H9 (cell line): ENCODE measurements at regions not wholly inside any gene's neighbourhood (a gene's known extent, or its start where the extent isn't known, plus 50 kb on each side); places are given as distances from the start of the nearest gene placed in this dataset.

Experiments
- DNase-seq: peaks from one replicate; pipeline ENCODE4 v3.0.0-alpha.2; 2017
- H2AFZ ChIP-seq: one replicate; pipeline ENCODE4 v1.6.1; 2013; ENCODE audit warnings: mild to moderate bottlenecking, low read length, control low read depth, moderate library complexity
- H2AK5ac ChIP-seq: 2 replicates; pipeline ENCODE4 v1.6.1; 2013; ENCODE audit warnings: low read length, control low read depth, mixed read lengths; ENCODE audit not compliant: insufficient read length
- H2BK120ac ChIP-seq: one replicate; pipeline ENCODE4 v1.6.1; 2013; ENCODE audit warnings: low read depth, mild to moderate bottlenecking, low read length, control low read depth, inconsistent platforms; ENCODE audit not compliant: poor library complexity, severe bottlenecking
- H2BK12ac ChIP-seq: 2 replicates; pipeline ENCODE4 v1.6.1; 2013; ENCODE audit warnings: low read length, control low read depth, mixed read lengths, low read depth; ENCODE audit not compliant: insufficient read length
- H2BK15ac ChIP-seq: 2 replicates; pipeline ENCODE4 v1.6.1; 2013; ENCODE audit warnings: low read depth, low read length, control low read depth
- H2BK20ac ChIP-seq: one replicate; pipeline ENCODE4 v1.6.1; 2013; ENCODE audit warnings: low read depth, mild to moderate bottlenecking, low read length, control low read depth, inconsistent platforms; ENCODE audit not compliant: poor library complexity, severe bottlenecking
- H2BK5ac ChIP-seq: 2 replicates; pipeline ENCODE4 v1.6.1; 2013; ENCODE audit warnings: low read length, control low read depth, mixed read lengths; ENCODE audit not compliant: insufficient read length
- H3K14ac ChIP-seq: 2 replicates; pipeline ENCODE4 v1.6.1; 2013; ENCODE audit warnings: low read length, control low read depth; ENCODE audit not compliant: insufficient read depth
- H3K18ac ChIP-seq: 2 replicates; pipeline ENCODE4 v1.6.1; 2013; ENCODE audit warnings: low read depth, mild to moderate bottlenecking, mixed read lengths, low read length, control low read depth; ENCODE audit not compliant: insufficient read length
- H3K23ac ChIP-seq: 2 replicates; pipeline ENCODE4 v1.6.1; 2013; ENCODE audit warnings: low read length, control low read depth, mixed read lengths, low read depth; ENCODE audit not compliant: insufficient read length
- H3K23me2 ChIP-seq: 2 replicates; pipeline ENCODE4 v1.6.1; 2013; ENCODE audit warnings: low read depth, mild to moderate bottlenecking, mixed read lengths, low read length, control low read depth; ENCODE audit not compliant: insufficient read length, poor library complexity, severe bottlenecking
- H3K27ac ChIP-seq: 2 replicates; pipeline ENCODE4 v1.5.1; 2013; ENCODE audit warnings: low read length, control low read depth, mixed read lengths, low read depth; ENCODE audit not compliant: insufficient read length
- H3K27me3 ChIP-seq: 2 replicates; pipeline ENCODE4 v1.6.1; 2013; ENCODE audit warnings: low read length, control low read depth, inconsistent platforms; ENCODE audit not compliant: insufficient read depth
- H3K4ac ChIP-seq: 2 replicates; pipeline ENCODE4 v1.6.1; 2013; ENCODE audit warnings: low read depth, mild to moderate bottlenecking, control low read depth, inconsistent platforms, low read length, moderate library complexity
- H3K4me1 ChIP-seq: 2 replicates; pipeline ENCODE4 v1.6.1; 2013; ENCODE audit warnings: low read length, control low read depth, inconsistent platforms; ENCODE audit not compliant: insufficient read depth
- H3K4me2 ChIP-seq: 2 replicates; pipeline ENCODE4 v1.6.1; 2013; ENCODE audit warnings: low read length, control low read depth, mixed read lengths; ENCODE audit not compliant: insufficient read length, insufficient read depth
- H3K56ac ChIP-seq: 2 replicates; pipeline ENCODE4 v1.6.1; 2013; ENCODE audit warnings: low read depth, mild to moderate bottlenecking, mixed read lengths, low read length, control low read depth; ENCODE audit not compliant: insufficient read length
- H3K79me1 ChIP-seq: 2 replicates; pipeline ENCODE4 v1.6.1; 2013; ENCODE audit warnings: low read depth, mild to moderate bottlenecking, moderate library complexity, low read length, control low read depth, inconsistent platforms; ENCODE audit not compliant: insufficient read depth, poor library complexity, severe bottlenecking
- H3K79me2 ChIP-seq: 2 replicates; pipeline ENCODE4 v1.6.1; 2013; ENCODE audit warnings: low read length, control low read depth, inconsistent platforms; ENCODE audit not compliant: insufficient read depth
- H3K9ac ChIP-seq: 2 replicates; pipeline ENCODE4 v1.6.1; 2013; ENCODE audit warnings: low read length, control low read depth, mixed read lengths; ENCODE audit not compliant: insufficient read length; ENCODE audit errors: extremely low read depth
- H3K9me3 ChIP-seq: one replicate; pipeline ENCODE4 v1.6.1; 2013; ENCODE audit warnings: low read depth, low read length, inconsistent platforms; ENCODE audit not compliant: control insufficient read depth
- H3T11ph ChIP-seq: one replicate; pipeline ENCODE4 v1.6.1; 2013; ENCODE audit warnings: mild to moderate bottlenecking, low read length, control low read depth, inconsistent platforms
- H4K20me1 ChIP-seq: one replicate; pipeline ENCODE4 v1.6.1; 2013; ENCODE audit not compliant: control insufficient read depth, insufficient read length, insufficient read depth
- H4K5ac ChIP-seq: 2 replicates; pipeline ENCODE4 v1.6.1; 2013; ENCODE audit warnings: low read depth, mild to moderate bottlenecking, mixed read lengths, low read length, control low read depth; ENCODE audit not compliant: insufficient read length
- H4K8ac ChIP-seq: replicated peaks from 2 replicates; pipeline ENCODE4 v1.6.1; 2013; ENCODE audit warnings: low read length, control low read depth, mixed read lengths, low read depth; ENCODE audit not compliant: insufficient read length
- H4K91ac ChIP-seq: 2 replicates; pipeline ENCODE4 v1.6.1; 2013; ENCODE audit warnings: low read depth, mild to moderate bottlenecking, moderate library complexity, mixed read lengths, low read length, control low read depth; ENCODE audit not compliant: insufficient read length
- H3K27ac Mint-ChIP-seq, 3 experiments: 2 replicates in 2 of 3; 3 replicates in 1 of 3; pipeline ENCODE4 v1.8.0; 2020 to 2021; ENCODE audit warnings: mixed read lengths in 3 of 3, mild to moderate bottlenecking in 1 of 3, moderate library complexity in 1 of 3
- H3K27me3 Mint-ChIP-seq: 2 replicates; pipeline ENCODE4 v1.8.0; 2021; ENCODE audit warnings: low read depth, mild to moderate bottlenecking, moderate library complexity, mixed read lengths
- H3K36me3 Mint-ChIP-seq, 3 experiments: 2 replicates in 2 of 3; 3 replicates in 1 of 3; pipeline ENCODE4 v1.8.0; 2020 to 2021; ENCODE audit warnings: low read depth in 3 of 3, mixed read lengths in 3 of 3; ENCODE audit not compliant: insufficient read depth in 1 of 3
- H3K4me1 Mint-ChIP-seq, 2 experiments: 2 replicates each; pipeline ENCODE4 v1.8.0; 2020; ENCODE audit warnings: mixed read lengths in 2 of 2
- H3K4me3 Mint-ChIP-seq, 2 experiments: 2 replicates in 1 of 2; 3 replicates in 1 of 2; pipeline ENCODE4 v1.8.0; 2020 to 2021; ENCODE audit warnings: mild to moderate bottlenecking in 2 of 2, mixed read lengths in 2 of 2, moderate library complexity in 1 of 2
- H3K9me3 Mint-ChIP-seq, 2 experiments: 2 replicates in 1 of 2; 3 replicates in 1 of 2; pipeline ENCODE4 v1.8.0; 2020; ENCODE audit warnings: mild to moderate bottlenecking in 2 of 2, mixed read lengths in 2 of 2, moderate library complexity in 1 of 2
- CTCF ChIP-seq: fragments of 200-600 bp; sonication (generic); conservative IDR thresholded peaks from 3 replicates; pipeline ENCODE4 v1.8.0; 2021; ENCODE audit warnings: antibody characterized with exemption, mild to moderate bottlenecking
- WGBS: extraction: QIAGEN DNeasy Blood & Tissue Kit; methylation state at CpG from one replicate; pipeline ENCODE4 v1.1.7; 2013; ENCODE audit warnings: missing lambda C conversion rate, low lambda C conversion rate, mixed read lengths; ENCODE audit not compliant: insufficient read length; ENCODE audit errors: extremely low coverage; 5-methylcytosine and 5-hydroxymethylcytosine counted together

DNA sequence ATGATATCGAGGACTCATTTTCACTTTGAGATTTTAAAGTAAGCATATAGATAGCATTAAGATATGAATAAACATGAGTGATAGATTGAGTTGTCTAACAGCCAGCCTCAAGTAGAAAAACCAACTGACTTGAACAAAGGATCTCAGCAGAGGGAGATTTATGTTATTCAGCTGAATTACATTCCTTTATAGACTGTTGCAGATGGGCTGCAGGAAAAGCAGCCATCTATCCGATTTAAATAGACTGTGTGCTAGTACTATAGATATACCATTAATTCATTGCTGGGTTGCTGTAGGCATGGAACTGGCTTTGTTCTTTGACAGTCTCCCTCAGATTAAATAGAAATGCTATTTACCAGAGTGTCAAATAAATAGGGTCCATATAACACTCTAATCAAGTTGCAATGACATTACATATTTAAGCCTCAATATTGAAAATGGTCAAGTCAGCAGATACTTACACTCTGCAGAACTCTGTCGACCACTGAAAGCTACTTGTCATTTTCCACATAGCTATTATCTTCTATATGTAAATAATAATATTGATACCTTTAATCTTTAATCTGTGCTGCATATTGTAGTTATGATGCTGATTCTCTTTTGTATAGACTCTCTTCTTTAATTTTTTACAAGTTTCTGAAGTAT is 750.8 kb downstream of the CENPC start:
- no peaks in the 10 kb centered on the region for H3K9me3 ChIP-seq
- H4K91ac ChIP-seq: no peak overlapping the region
- no peak for DNase-seq
- no peaks in the 10 kb centered on the region for H3K79me2 ChIP-seq
- no peaks in the 10 kb centered on the region for H3K79me1 ChIP-seq
- H3K56ac ChIP-seq: no peak overlapping the region
- H3K4ac ChIP-seq: no peak overlapping the region
- H2BK120ac ChIP-seq: no peak overlapping the region
- no CpG with 5 or more reads among the region's 3 CpGs for WGBS
- H3K27me3 ChIP-seq: no peaks in the 10 kb centered on the region
- H3K36me3 Mint-ChIP-seq: no peaks in the 10 kb centered on the region
- H2BK12ac ChIP-seq: no peak overlapping the region
- no peak overlapping the region for H3K14ac ChIP-seq
- H2BK15ac ChIP-seq: no peak overlapping the region
- H3K18ac ChIP-seq: no peak overlapping the region
- H3K9me3 Mint-ChIP-seq: no peaks in the 10 kb centered on the region
- no peak overlapping the region for H3K9ac ChIP-seq
- H2AK5ac ChIP-seq: no peak overlapping the region
- no peaks in the 10 kb centered on the region for H3K4me1 ChIP-seq
- no peak overlapping the region for H4K8ac ChIP-seq
- no peak overlapping the region for H3K4me3 Mint-ChIP-seq
- H2BK5ac ChIP-seq: no peak overlapping the region
- H3K4me2 ChIP-seq: no peak overlapping the region
- no peak overlapping the region for H4K5ac ChIP-seq
- no peaks in the 10 kb centered on the region for H4K20me1 ChIP-seq
- H3K27ac ChIP-seq: no peak overlapping the region
- H3K23ac ChIP-seq: no peak overlapping the region
- H2BK20ac ChIP-seq: no peak overlapping the region
- H2AFZ ChIP-seq: no peak overlapping the region
- H3K27me3 Mint-ChIP-seq: no peaks in the 10 kb centered on the region
- H3T11ph ChIP-seq: no peak overlapping the region
- TF ChIP-seq CTCF: no peak
- H3K27ac Mint-ChIP-seq: no peak overlapping the region
- no peaks in the 10 kb centered on the region for H3K23me2 ChIP-seq
- H3K4me1 Mint-ChIP-seq: peaks cover 0 to 2% of the 10 kb centered on the region in 2 experiments; a peak in 1 of 4 replicates
